HL-60 (cell line): ENCODE measurements at regions not wholly inside any gene's neighbourhood (a gene's known extent, or its start where the extent isn't known, plus 50 kb on each side); places are given as distances from the start of the nearest gene placed in this dataset.

Experiments used
- CTCF ChIP-seq: IDR thresholded peaks from one replicate; pipeline ENCODE4 v1.5.1; 2011; ENCODE audit warnings: low read length, control low read depth, inconsistent platforms; ENCODE audit not compliant: insufficient read depth
- POLR2AphosphoS5 ChIP-seq: IDR thresholded peaks from 2 replicates; pipeline ENCODE4 v1.6.1; 2012; ENCODE audit warnings: low read depth
- SPI1 ChIP-seq: IDR thresholded peaks from 2 replicates; pipeline ENCODE4 v1.6.1; 2012; ENCODE audit warnings: low read depth, mild to moderate bottlenecking, borderline replicate concordance
- TF ChIP-seq, protein P1 (sequence below): IDR thresholded peaks from 2 replicates; pipeline ENCODE4 v1.6.1; 2012; ENCODE audit warnings: low read depth; ENCODE audit not compliant: insufficient replicate concordance

GRCh38 chr10:104559935-104560334 lies 81.2 kb upstream of the SORCS3 start:
- TF ChIP-seq, protein P1, sequence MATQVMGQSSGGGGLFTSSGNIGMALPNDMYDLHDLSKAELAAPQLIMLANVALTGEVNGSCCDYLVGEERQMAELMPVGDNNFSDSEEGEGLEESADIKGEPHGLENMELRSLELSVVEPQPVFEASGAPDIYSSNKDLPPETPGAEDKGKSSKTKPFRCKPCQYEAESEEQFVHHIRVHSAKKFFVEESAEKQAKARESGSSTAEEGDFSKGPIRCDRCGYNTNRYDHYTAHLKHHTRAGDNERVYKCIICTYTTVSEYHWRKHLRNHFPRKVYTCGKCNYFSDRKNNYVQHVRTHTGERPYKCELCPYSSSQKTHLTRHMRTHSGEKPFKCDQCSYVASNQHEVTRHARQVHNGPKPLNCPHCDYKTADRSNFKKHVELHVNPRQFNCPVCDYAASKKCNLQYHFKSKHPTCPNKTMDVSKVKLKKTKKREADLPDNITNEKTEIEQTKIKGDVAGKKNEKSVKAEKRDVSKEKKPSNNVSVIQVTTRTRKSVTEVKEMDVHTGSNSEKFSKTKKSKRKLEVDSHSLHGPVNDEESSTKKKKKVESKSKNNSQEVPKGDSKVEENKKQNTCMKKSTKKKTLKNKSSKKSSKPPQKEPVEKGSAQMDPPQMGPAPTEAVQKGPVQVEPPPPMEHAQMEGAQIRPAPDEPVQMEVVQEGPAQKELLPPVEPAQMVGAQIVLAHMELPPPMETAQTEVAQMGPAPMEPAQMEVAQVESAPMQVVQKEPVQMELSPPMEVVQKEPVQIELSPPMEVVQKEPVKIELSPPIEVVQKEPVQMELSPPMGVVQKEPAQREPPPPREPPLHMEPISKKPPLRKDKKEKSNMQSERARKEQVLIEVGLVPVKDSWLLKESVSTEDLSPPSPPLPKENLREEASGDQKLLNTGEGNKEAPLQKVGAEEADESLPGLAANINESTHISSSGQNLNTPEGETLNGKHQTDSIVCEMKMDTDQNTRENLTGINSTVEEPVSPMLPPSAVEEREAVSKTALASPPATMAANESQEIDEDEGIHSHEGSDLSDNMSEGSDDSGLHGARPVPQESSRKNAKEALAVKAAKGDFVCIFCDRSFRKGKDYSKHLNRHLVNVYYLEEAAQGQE: no peak
- TF ChIP-seq CTCF (no peak), POLR2AphosphoS5 (no peak), SPI1 (no peak)
